ENCODE measurements at regions not wholly inside any gene's neighbourhood (a gene's known extent, or its start where the extent isn't known, plus 50 kb on each side); places are given as distances from the start of the nearest gene placed in this dataset.

GRCh38 chr19:31223740-31224534 lies 125.3 kb downstream of the TSHZ3 start:
- Histone ChIP-seq H3K4me3 (ENCODE audit: low read length in 2 of 2) (no peak overlapping the region), H3K36me3 (ENCODE audit: control insufficient read depth in 2 of 2, insufficient read depth in 2 of 2, low read length in 2 of 2) (no peaks in the 10 kb centered on the region), H3K9ac (ENCODE audit: low read depth in 1 of 2, low read length in 2 of 2) (no peak overlapping the region), H3K9me3 (ENCODE audit: control insufficient read depth in 2 of 2, low read length in 2 of 2) (no peaks in the 10 kb centered on the region), H3K4me1 (ENCODE audit: control insufficient read depth in 2 of 2, insufficient read depth in 2 of 2, low read length in 2 of 2) (no peaks in the 10 kb centered on the region), H3K27me3 (ENCODE audit: control insufficient read depth in 2 of 2, insufficient read depth in 2 of 2, low read length in 2 of 2) (no peaks in the 10 kb centered on the region), H3K27ac (ENCODE audit: low read depth in 2 of 2, low read length in 2 of 2) (peak overlapping the region in 1 of 2 donors; percentile 13)

- H3K27ac ChIP-seq (ENCODE audit: low read depth in 2 of 2, low read length in 2 of 2), result no peak overlapping the region
- H3K4me1 ChIP-seq (ENCODE audit: control insufficient read depth in 2 of 2, insufficient read depth in 2 of 2, low read length in 2 of 2), result no peaks in the 10 kb centered on the region
- H3K36me3 ChIP-seq (ENCODE audit: control insufficient read depth in 2 of 2, insufficient read depth in 2 of 2, low read length in 2 of 2), result no peaks in the 10 kb centered on the region
- no peaks in the 10 kb centered on the region for H3K27me3 ChIP-seq (ENCODE audit: control insufficient read depth in 2 of 2, insufficient read depth in 2 of 2, low read length in 2 of 2)
- H3K4me3 ChIP-seq (ENCODE audit: low read length in 2 of 2), result no peak overlapping the region
- no peaks in the 10 kb centered on the region for H3K9me3 ChIP-seq (ENCODE audit: control insufficient read depth in 2 of 2, low read length in 2 of 2)
- no peak overlapping the region for H3K9ac ChIP-seq (ENCODE audit: low read depth in 1 of 2, low read length in 2 of 2)
These were observed 128.7 kb downstream of the TSHZ3 start for GRCh38 chr19:31220540-31220939.

- H3K27ac ChIP-seq (ENCODE audit: low read depth in 2 of 2, low read length in 2 of 2), result no peak overlapping the region
- no peak overlapping the region for H3K4me3 ChIP-seq (ENCODE audit: low read length in 2 of 2)
- no peak overlapping the region for H3K9ac ChIP-seq (ENCODE audit: low read depth in 1 of 2, low read length in 2 of 2)
- no peaks in the 10 kb centered on the region for H3K4me1 ChIP-seq (ENCODE audit: control insufficient read depth in 2 of 2, insufficient read depth in 2 of 2, low read length in 2 of 2)
- no peaks in the 10 kb centered on the region for H3K9me3 ChIP-seq (ENCODE audit: control insufficient read depth in 2 of 2, low read length in 2 of 2)
- H3K27me3 ChIP-seq (ENCODE audit: control insufficient read depth in 2 of 2, insufficient read depth in 2 of 2, low read length in 2 of 2), result no peaks in the 10 kb centered on the region
- no peaks in the 10 kb centered on the region for H3K36me3 ChIP-seq (ENCODE audit: control insufficient read depth in 2 of 2, insufficient read depth in 2 of 2, low read length in 2 of 2)
These were observed 134.2 kb downstream of the TSHZ3 start for GRCh38 chr19:31214997-31215396.

- H3K27ac ChIP-seq (ENCODE audit: low read depth in 2 of 2, low read length in 2 of 2), result no peak overlapping the region
- peak overlapping the region in 1 of 2 donors; percentile 28 for H3K4me3 ChIP-seq (ENCODE audit: low read length in 2 of 2)
These were observed 135.2 kb downstream of the TSHZ3 start for GRCh38 chr19:31214086-31214485.

GRCh38 chr19:31211088-31211487 lies 138.1 kb downstream of the TSHZ3 start:
- H3K27me3 ChIP-seq (ENCODE audit: control insufficient read depth in 2 of 2, insufficient read depth in 2 of 2, low read length in 2 of 2), result peaks cover 0 to 2% of the 10 kb centered on the region in 2 donors
- H3K9me3 ChIP-seq (ENCODE audit: control insufficient read depth in 2 of 2, low read length in 2 of 2), result no peaks in the 10 kb centered on the region
- H3K36me3 ChIP-seq (ENCODE audit: control insufficient read depth in 2 of 2, insufficient read depth in 2 of 2, low read length in 2 of 2), result no peaks in the 10 kb centered on the region
- no peak overlapping the region for H3K27ac ChIP-seq (ENCODE audit: low read depth in 2 of 2, low read length in 2 of 2)
- no peak overlapping the region for H3K9ac ChIP-seq (ENCODE audit: low read depth in 1 of 2, low read length in 2 of 2)
- no peaks in the 10 kb centered on the region for H3K4me1 ChIP-seq (ENCODE audit: control insufficient read depth in 2 of 2, insufficient read depth in 2 of 2, low read length in 2 of 2)
- H3K4me3 ChIP-seq (ENCODE audit: low read length in 2 of 2), result no peak overlapping the region

More at GRCh38 chr19:31214086-31214485, 135.2 kb downstream of the TSHZ3 start:
- no peaks in the 10 kb centered on the region for H3K9me3 ChIP-seq (ENCODE audit: control insufficient read depth in 2 of 2, low read length in 2 of 2)
- H3K36me3 ChIP-seq (ENCODE audit: control insufficient read depth in 2 of 2, insufficient read depth in 2 of 2, low read length in 2 of 2), result no peaks in the 10 kb centered on the region
- H3K27me3 ChIP-seq (ENCODE audit: control insufficient read depth in 2 of 2, insufficient read depth in 2 of 2, low read length in 2 of 2), result peaks cover 0 to 2% of the 10 kb centered on the region in 2 donors
- H3K4me1 ChIP-seq (ENCODE audit: control insufficient read depth in 2 of 2, insufficient read depth in 2 of 2, low read length in 2 of 2), result no peaks in the 10 kb centered on the region
- H3K9ac ChIP-seq (ENCODE audit: low read depth in 1 of 2, low read length in 2 of 2), result no peak overlapping the region

- H3K27ac ChIP-seq (ENCODE audit: low read depth in 2 of 2, low read length in 2 of 2), result no peak overlapping the region
- no peaks in the 10 kb centered on the region for H3K4me1 ChIP-seq (ENCODE audit: control insufficient read depth in 2 of 2, insufficient read depth in 2 of 2, low read length in 2 of 2)
- H3K4me3 ChIP-seq (ENCODE audit: low read length in 2 of 2), result no peak overlapping the region
- H3K36me3 ChIP-seq (ENCODE audit: control insufficient read depth in 2 of 2, insufficient read depth in 2 of 2, low read length in 2 of 2), result no peaks in the 10 kb centered on the region
- no peak overlapping the region for H3K9ac ChIP-seq (ENCODE audit: low read depth in 1 of 2, low read length in 2 of 2)
- no peaks in the 10 kb centered on the region for H3K9me3 ChIP-seq (ENCODE audit: control insufficient read depth in 2 of 2, low read length in 2 of 2)
- peaks cover 2% of the 10 kb centered on the region in 2 donors for H3K27me3 ChIP-seq (ENCODE audit: control insufficient read depth in 2 of 2, insufficient read depth in 2 of 2, low read length in 2 of 2)
These were observed 143.2 kb downstream of the TSHZ3 start for GRCh38 chr19:31205887-31206518.

GRCh38 chr19:31204115-31204514 lies 145.1 kb downstream of the TSHZ3 start:
- no peak overlapping the region for H3K27ac ChIP-seq (ENCODE audit: low read depth in 2 of 2, low read length in 2 of 2)
- H3K4me1 ChIP-seq (ENCODE audit: control insufficient read depth in 2 of 2, insufficient read depth in 2 of 2, low read length in 2 of 2), result no peaks in the 10 kb centered on the region
- H3K4me3 ChIP-seq (ENCODE audit: low read length in 2 of 2), result no peak overlapping the region
- no peaks in the 10 kb centered on the region for H3K36me3 ChIP-seq (ENCODE audit: control insufficient read depth in 2 of 2, insufficient read depth in 2 of 2, low read length in 2 of 2)
- H3K27me3 ChIP-seq (ENCODE audit: control insufficient read depth in 2 of 2, insufficient read depth in 2 of 2, low read length in 2 of 2), result peaks cover 0 to 2% of the 10 kb centered on the region in 2 donors
- no peaks in the 10 kb centered on the region for H3K9me3 ChIP-seq (ENCODE audit: control insufficient read depth in 2 of 2, low read length in 2 of 2)
- no peak overlapping the region for H3K9ac ChIP-seq (ENCODE audit: low read depth in 1 of 2, low read length in 2 of 2)

GRCh38 chr19:31185261-31185660 lies 164.0 kb downstream of the TSHZ3 start:
- Histone ChIP-seq H3K27me3 (ENCODE audit: control insufficient read depth in 2 of 2, insufficient read depth in 2 of 2, low read length in 2 of 2) (no peaks in the 10 kb centered on the region), H3K9me3 (ENCODE audit: control insufficient read depth in 2 of 2, low read length in 2 of 2) (no peaks in the 10 kb centered on the region)

GRCh38 chr19:31181535-31181934 lies 167.7 kb downstream of the TSHZ3 start:
- Histone ChIP-seq H3K4me1 (ENCODE audit: control insufficient read depth in 2 of 2, insufficient read depth in 2 of 2, low read length in 2 of 2) (no peaks in the 10 kb centered on the region), H3K27ac (ENCODE audit: low read depth in 2 of 2, low read length in 2 of 2) (no peak overlapping the region), H3K9me3 (ENCODE audit: control insufficient read depth in 2 of 2, low read length in 2 of 2) (no peaks in the 10 kb centered on the region), H3K36me3 (ENCODE audit: control insufficient read depth in 2 of 2, insufficient read depth in 2 of 2, low read length in 2 of 2) (no peaks in the 10 kb centered on the region), H3K4me3 (ENCODE audit: low read length in 2 of 2) (no peak overlapping the region), H3K27me3 (ENCODE audit: control insufficient read depth in 2 of 2, insufficient read depth in 2 of 2, low read length in 2 of 2) (peaks cover 0 to 2% of the 10 kb centered on the region in 2 donors), H3K9ac (ENCODE audit: low read depth in 1 of 2, low read length in 2 of 2) (no peak overlapping the region)

More at GRCh38 chr19:31185261-31185660, 164.0 kb downstream of the TSHZ3 start:
- Histone ChIP-seq H3K27ac (ENCODE audit: low read depth in 2 of 2, low read length in 2 of 2) (no peak overlapping the region), H3K36me3 (ENCODE audit: control insufficient read depth in 2 of 2, insufficient read depth in 2 of 2, low read length in 2 of 2) (no peaks in the 10 kb centered on the region), H3K4me1 (ENCODE audit: control insufficient read depth in 2 of 2, insufficient read depth in 2 of 2, low read length in 2 of 2) (no peaks in the 10 kb centered on the region), H3K9ac (ENCODE audit: low read depth in 1 of 2, low read length in 2 of 2) (no peak overlapping the region), H3K4me3 (ENCODE audit: low read length in 2 of 2) (no peak overlapping the region)

GRCh38 chr19:31180907-31181306 lies 168.3 kb downstream of the TSHZ3 start:
- Histone ChIP-seq H3K27me3 (ENCODE audit: control insufficient read depth in 2 of 2, insufficient read depth in 2 of 2, low read length in 2 of 2) (peaks cover 0 to 2% of the 10 kb centered on the region in 2 donors), H3K9ac (ENCODE audit: low read depth in 1 of 2, low read length in 2 of 2) (no peak overlapping the region), H3K4me1 (ENCODE audit: control insufficient read depth in 2 of 2, insufficient read depth in 2 of 2, low read length in 2 of 2) (no peaks in the 10 kb centered on the region), H3K27ac (ENCODE audit: low read depth in 2 of 2, low read length in 2 of 2) (no peak overlapping the region), H3K4me3 (ENCODE audit: low read length in 2 of 2) (no peak overlapping the region), H3K36me3 (ENCODE audit: control insufficient read depth in 2 of 2, insufficient read depth in 2 of 2, low read length in 2 of 2) (no peaks in the 10 kb centered on the region), H3K9me3 (ENCODE audit: control insufficient read depth in 2 of 2, low read length in 2 of 2) (no peaks in the 10 kb centered on the region)

Measured in mucosa of rectum (tissue), 2 donors.